Lung microvascular endothelial cell (primary cell): ENCODE measurements at regions not wholly inside any gene's neighbourhood (a gene's known extent, or its start where the extent isn't known, plus 50 kb on each side); places are given as distances from the start of the nearest gene placed in this dataset.

Experiments
- DNase-seq, 2 donors: peaks; one replicate each; pipeline versions ENCODE4 v3.0.0 to v3.0.0-alpha.2; 2010; ENCODE audit warnings: low read depth in 2 of 2

DNA sequence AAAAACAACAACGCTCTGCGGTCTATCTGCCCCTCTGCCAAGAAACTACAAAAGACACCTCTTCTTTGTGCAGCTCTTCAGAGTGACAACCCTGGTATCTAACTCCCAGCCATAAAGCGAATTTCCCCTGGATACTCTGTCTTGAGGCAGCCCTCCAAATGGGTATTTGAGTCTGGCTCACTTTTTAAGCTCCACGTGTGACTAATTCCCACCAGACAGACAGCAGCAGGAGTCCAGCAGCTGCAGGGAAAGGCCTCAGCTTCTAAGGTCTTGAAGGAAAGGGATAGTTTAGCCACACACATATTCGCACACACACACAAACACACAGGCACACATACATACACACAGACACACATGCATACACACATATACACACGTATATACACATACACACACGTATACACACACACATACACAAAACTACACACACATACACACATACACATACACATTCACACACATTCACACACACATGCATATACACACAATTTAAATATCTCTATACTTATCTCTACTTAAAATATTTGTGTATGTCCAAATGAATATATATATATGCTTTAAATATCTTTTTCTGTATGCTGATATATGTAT lies 188.8 kb downstream of the TSHZ3 start:
- no peak for DNase-seq

- DNase-seq, result no peak
Observed at GRCh38 chr19:31154021-31154420, 195.2 kb downstream of the TSHZ3 start.

DNA sequence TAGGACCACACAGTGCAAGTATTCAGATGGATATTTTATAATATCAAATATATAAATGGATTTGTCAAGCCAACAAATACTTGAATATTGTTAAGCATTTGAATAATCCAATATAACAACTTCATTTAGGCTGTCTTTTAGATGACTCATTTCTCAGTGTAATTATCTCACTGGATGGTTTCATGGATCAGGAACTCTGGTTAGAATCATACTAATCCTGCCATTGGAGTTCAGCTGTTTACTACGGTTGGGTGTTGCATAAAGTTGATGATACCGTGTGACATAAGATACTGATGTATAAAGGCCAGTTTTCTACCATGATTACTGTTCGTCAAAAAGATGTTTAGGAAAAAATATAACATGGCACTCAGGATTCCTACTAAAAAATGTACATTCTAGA lies 196.3 kb downstream of the TSHZ3 start:
- DNase-seq, result no peak

DNA sequence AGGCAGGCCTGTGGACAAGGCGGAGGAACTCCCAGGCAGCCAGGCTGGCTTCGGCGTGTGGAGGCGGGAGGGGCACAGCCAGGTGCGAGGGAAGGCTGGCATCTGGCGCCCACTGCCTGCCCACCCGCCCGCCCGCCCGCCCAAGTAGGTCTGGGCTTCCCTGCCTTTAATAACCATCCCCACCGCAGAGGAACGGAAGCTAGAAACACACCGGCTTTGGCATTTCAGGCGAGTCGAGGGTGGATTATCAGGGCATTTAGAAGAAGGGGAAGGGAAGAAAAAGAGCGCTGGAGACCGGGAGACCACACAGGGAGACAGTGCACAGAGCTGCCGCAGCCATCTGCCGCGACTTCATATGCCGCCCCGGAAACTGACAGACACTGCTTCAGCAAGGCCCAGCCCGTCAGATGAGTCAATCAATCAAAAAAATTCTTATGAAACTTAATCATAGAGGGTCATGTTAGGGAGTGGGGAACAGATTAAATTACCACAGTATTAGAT lies 199.7 kb downstream of the TSHZ3 start:
- DNase-seq, result no peak

- DNase-seq, result no peak
Observed at GRCh38 chr19:31148671-31149070, 200.6 kb downstream of the TSHZ3 start.

DNA sequence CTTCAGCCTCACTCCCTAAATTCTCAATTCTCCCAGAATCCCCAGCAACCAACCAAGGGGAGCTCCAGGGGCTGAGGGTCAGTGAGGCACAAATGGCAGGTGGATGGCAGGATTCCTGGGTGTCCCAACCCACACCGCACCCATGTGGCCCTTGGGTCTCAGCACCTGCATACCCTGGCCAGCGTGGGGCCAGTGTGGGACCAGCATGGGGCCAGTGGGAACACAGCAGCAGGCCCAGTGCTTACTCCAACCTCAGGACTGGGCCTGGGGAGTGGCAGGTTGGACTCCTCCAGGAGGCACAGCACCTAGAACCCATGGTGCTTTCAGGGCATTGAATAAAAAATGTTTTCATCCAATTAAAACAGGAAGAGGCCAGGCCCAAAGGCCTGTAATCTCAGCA lies 202.0 kb downstream of the TSHZ3 start:
- no peak for DNase-seq

GRCh38 chr19:31146546-31147183 lies 202.6 kb downstream of the TSHZ3 start:
- no peak for DNase-seq

- no peak for DNase-seq
Observed at GRCh38 chr19:31146015-31146414, 203.2 kb downstream of the TSHZ3 start.

DNA sequence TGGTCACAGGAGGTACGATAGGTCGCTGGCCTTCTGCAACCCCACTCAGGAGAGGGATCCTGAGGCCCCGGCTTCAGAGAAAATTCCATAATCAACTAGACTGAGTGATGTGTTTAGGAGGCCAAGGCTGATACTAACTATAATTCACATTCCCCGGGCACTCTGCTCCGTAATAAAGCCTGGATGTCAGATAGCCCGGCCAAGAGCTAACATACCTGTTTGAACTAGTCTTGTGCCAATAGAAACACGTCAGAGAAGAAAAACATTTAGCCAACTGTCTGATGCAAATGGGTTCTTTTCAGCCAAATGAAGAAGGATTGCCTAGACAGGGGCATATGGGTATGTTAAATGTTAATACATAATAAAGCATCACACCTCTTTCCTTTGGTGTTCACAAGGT lies 204.2 kb downstream of the TSHZ3 start:
- DNase-seq, result no peak

GRCh38 chr19:31144075-31144870 lies 205.0 kb downstream of the TSHZ3 start:
- no peak for DNase-seq

GRCh38 chr19:31141301-31141700 lies 207.9 kb downstream of the TSHZ3 start:
- DNase-seq, result no peak

GRCh38 chr19:31140717-31141116 lies 208.5 kb downstream of the TSHZ3 start:
- peak in 1 of 2 donors; percentile 15 for DNase-seq

GRCh38 chr19:31139871-31140505 lies 209.2 kb downstream of the TSHZ3 start:
- no peak for DNase-seq

DNA sequence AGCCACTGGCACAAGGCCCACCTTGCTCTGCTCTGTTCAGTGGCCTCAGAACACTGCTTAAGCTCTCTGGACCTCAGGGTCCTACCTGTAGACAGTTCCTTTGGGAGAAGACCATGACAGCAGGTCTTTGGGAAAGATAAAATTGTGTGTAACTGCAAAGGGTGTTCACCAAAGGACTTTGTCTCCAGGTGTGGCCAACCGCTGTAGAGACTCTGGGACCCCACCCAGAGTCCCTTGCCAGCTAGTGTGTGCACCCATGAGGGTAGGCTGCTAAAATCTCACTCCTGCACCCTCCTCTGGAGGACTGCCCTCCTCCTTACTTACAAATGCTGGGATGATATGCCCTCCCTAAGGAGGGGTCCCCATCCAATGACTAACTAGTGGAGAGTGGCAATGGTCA lies 211.2 kb downstream of the TSHZ3 start:
- DNase-seq, result no peak

DNA sequence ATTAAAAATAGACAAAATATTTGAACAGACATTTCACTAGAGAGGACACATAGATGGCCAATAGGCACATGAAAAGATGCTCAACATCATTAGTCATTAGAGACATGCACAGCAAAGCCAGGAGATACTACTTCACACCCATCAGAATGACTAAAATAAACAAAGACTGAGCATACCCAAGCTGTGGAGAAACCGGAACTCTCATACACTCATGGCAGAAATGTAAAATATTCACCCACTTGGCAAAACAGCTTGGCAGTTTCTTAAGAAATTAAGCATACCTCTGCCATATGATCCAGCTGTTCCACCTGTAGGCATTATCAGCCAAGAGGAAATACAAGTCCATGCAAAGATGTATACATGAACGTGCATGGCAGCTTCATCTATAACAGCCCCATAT lies 213.4 kb downstream of the TSHZ3 start:
- DNase-seq, result no peak

- no peak for DNase-seq
Observed at GRCh38 chr19:31132753-31133110, 216.5 kb downstream of the TSHZ3 start.

DNA sequence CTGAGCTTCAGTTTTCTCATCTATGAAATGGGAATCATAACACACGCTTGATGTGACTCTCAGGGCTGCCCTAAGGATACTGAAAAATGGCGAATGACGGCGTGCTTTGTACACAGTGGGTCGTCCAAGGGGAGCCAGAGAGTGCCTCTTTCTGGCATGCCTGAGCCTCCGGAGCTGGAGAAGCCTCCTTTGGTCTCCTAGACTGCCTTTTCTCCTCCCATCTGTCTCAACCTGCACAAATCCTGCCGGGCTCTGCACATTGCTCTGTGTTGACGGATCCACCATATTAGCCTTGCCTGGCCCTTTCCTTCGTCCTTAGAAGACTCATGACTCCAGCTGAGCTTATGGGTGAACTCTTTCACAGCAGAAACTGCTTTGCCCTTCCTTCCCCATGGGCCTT lies 220.9 kb downstream of the TSHZ3 start:
- no peak for DNase-seq

DNA sequence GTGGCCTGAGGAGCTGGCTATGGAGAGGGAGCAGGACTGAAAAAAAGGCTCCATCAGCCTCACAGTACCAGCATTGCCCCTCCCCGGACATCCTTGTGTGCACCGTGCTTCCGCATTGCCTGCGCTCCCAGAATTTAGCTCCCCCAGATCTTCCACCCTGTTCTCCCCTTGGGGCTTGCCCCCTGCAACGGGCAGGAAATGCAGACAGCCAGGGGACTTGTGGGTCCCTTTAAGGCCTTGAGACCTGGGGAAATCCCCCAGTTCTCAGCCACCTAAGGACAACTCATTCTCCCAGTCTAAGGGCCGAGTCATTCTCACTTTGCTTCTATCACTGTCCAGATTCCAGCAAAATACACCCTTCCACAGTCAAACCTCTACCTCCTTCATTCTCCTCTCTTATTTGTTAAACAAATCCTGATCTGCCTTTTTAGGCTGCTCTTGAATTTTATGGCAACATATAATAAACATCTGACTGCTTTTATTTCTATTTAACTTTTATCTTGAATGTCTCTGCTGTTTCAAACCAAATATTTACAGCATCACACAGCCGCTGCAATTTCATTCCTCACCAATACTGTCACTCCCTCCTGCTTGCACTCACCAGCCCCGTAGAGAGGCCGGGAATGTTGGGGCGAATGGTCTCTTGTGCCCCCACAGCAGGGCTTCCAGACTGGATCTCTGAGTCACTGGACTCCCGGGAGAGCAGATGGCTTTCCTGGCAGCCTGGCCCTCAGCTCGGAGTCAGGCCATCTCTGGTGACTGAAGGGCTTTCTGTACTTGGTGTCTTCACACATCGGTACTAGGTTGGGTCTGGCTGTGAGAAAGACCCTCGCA lies 221.9 kb downstream of the TSHZ3 start:
- DNase-seq, result no peak

DNA sequence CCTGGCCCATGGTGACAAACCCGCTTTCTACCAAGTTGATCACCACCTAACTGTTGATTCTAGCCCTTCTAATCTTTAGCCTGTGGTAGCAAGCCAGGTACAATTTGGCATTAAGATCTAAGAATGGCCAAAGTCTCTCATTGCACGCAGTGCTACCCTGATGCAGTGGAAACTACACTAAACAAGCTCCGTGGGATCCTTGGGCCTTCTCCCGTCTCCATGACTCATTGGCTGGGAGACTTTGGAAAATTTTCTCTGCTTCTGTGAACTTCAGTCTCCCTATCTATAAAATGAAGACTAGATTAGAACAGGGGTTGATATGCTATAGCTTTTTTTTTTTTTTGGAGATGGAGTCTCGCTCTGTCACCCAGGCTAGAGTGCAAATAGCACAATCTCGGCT lies 223.0 kb downstream of the TSHZ3 start:
- no peak for DNase-seq

DNA sequence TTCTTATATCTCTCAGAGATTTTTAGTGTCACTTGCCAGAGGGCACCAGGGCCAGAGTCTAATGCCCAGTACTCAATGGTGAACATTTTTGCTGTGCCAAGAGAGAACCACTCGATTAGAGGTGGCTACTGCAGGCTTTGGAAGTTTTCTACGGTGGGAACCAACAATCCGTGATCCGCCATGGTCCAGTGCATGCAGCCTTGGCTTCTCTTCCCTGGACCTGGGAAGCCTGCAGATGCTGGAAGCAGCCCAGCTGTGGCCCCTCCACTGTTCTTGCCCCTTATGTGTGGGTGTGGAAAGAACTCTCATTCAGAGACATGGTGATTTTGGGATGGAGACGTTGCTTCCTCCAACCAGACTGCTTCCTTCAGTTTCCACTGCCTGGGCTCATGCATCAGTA lies 224.2 kb downstream of the TSHZ3 start:
- no peak for DNase-seq

DNA sequence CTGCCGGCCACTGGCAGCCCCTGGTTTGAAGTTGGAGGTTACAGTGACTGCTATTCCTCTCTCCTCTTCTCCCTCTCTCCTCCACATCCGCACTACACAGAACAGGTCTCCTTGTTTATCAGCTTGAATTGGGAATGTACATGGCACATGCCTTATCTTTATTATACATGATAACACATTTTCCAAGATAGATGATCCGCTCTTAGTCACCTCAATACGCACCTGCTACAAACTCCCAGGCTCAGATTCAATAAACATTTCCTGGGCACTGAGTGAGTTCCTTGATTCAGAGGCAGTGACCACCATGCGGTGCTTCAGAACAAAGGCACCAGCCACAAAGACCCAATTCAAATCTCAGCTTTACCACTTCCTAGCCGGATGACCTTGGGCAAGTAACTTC lies 227.7 kb downstream of the TSHZ3 start:
- no peak for DNase-seq
